Spinal cord (tissue), 9 donors: ENCODE measurements at regions not wholly inside any gene's neighbourhood (a gene's known extent, or its start where the extent isn't known, plus 50 kb on each side); places are given as distances from the start of the nearest gene placed in this dataset.
A peak's percentile ranks its signal among the peaks of the same experiment; 100 is the strongest.

Source experiments
- DNase-seq, 6 donors: peaks; one replicate each; pipeline versions ENCODE4 v3.0.0 to v3.0.0-alpha.2; 2013 to 2015; ENCODE audit warnings: low spot score in 6 of 6, low read depth in 4 of 6
- H3K27ac ChIP-seq: one replicate; pipeline ENCODE4 v1.5.1; 2013; ENCODE audit warnings: low read depth, low read length, control low read depth
- H3K27me3 ChIP-seq: one replicate; pipeline ENCODE4 v1.6.1; 2013; ENCODE audit warnings: low read length; ENCODE audit not compliant: control insufficient read depth, insufficient read depth
- H3K36me3 ChIP-seq: one replicate; pipeline ENCODE4 v1.6.1; 2013; ENCODE audit warnings: low read length; ENCODE audit not compliant: control insufficient read depth, insufficient read depth
- H3K4me1 ChIP-seq: one replicate; pipeline ENCODE4 v1.6.1; 2013; ENCODE audit warnings: low read length; ENCODE audit not compliant: control insufficient read depth, insufficient read depth
- H3K4me3 ChIP-seq: one replicate; pipeline ENCODE4 v1.5.1; 2013; ENCODE audit warnings: low read depth, low read length, control low read depth
- H3K9me3 ChIP-seq: one replicate; pipeline ENCODE4 v1.6.1; 2013; ENCODE audit warnings: low read length; ENCODE audit not compliant: control insufficient read depth, insufficient read depth
- WGBS: methylation state at CpG from one replicate; pipeline ENCODE4 v1.1.5; 2013; ENCODE audit warnings: missing lambda C conversion rate; ENCODE audit not compliant: insufficient coverage; 5-methylcytosine and 5-hydroxymethylcytosine counted together
- donor health status: healthy.

- no peak overlapping the region for H3K4me3 ChIP-seq
- no peaks in the 10 kb centered on the region for H3K4me1 ChIP-seq
- H3K27me3 ChIP-seq = no peaks in the 10 kb centered on the region
- 42% methylated on average over 2 of the region's 3 CpGs for WGBS
- H3K9me3 ChIP-seq = no peaks in the 10 kb centered on the region
- H3K36me3 ChIP-seq = no peaks in the 10 kb centered on the region
- no peak for DNase-seq
- no peak overlapping the region for H3K27ac ChIP-seq
These were observed 895.9 kb downstream of the TLE4 start for GRCh38 chr9:80467632-80468031.

GRCh38 chr9:80465556-80465955, 893.8 kb downstream of the TLE4 start:
- Histone ChIP-seq H3K4me3 (no peak overlapping the region), H3K9me3 (no peaks in the 10 kb centered on the region), H3K36me3 (no peaks in the 10 kb centered on the region), H3K27ac (no peak overlapping the region), H3K4me1 (no peaks in the 10 kb centered on the region), H3K27me3 (no peaks in the 10 kb centered on the region)
- DNase-seq = peak in 1 of 6 donors; percentile 58
- no CpG with 5 or more reads among the region's 3 CpGs for WGBS

GRCh38 chr9:80449513-80449912, 877.7 kb downstream of the TLE4 start:
- no peak for DNase-seq

GRCh38 chr9:80448996-80449395, 877.2 kb downstream of the TLE4 start:
- DNase-seq = no peak
- Histone ChIP-seq H3K9me3 (peaks cover 2% of the 10 kb centered on the region), H3K27me3 (no peaks in the 10 kb centered on the region), H3K4me1 (no peaks in the 10 kb centered on the region), H3K27ac (no peak overlapping the region), H3K36me3 (no peaks in the 10 kb centered on the region), H3K4me3 (no peak overlapping the region)
- no CpG with 5 or more reads among the region's 2 CpGs for WGBS

More at GRCh38 chr9:80449513-80449912, 877.7 kb downstream of the TLE4 start:
- no peaks in the 10 kb centered on the region for H3K27me3 ChIP-seq
- H3K36me3 ChIP-seq = no peaks in the 10 kb centered on the region
- no peak overlapping the region for H3K27ac ChIP-seq
- no peaks in the 10 kb centered on the region for H3K4me1 ChIP-seq
- WGBS = 50% methylated on average over 2 of the region's 4 CpGs
- H3K4me3 ChIP-seq = no peak overlapping the region
- H3K9me3 ChIP-seq = peaks cover 2% of the 10 kb centered on the region

- WGBS = 70% methylated on average over 2 of the region's 3 CpGs
These were observed 876.1 kb downstream of the TLE4 start for GRCh38 chr9:80447876-80448275.

GRCh38 chr9:80440724-80441123, 869.0 kb downstream of the TLE4 start:
- no peaks in the 10 kb centered on the region for H3K4me1 ChIP-seq
- H3K27ac ChIP-seq = no peak overlapping the region
- DNase-seq = no peak
- H3K4me3 ChIP-seq = no peak overlapping the region
- H3K9me3 ChIP-seq = no peaks in the 10 kb centered on the region
- WGBS = no CpG with 5 or more reads among the region's 7 CpGs
- no peaks in the 10 kb centered on the region for H3K36me3 ChIP-seq
- H3K27me3 ChIP-seq = no peaks in the 10 kb centered on the region

More at GRCh38 chr9:80447876-80448275, 876.1 kb downstream of the TLE4 start:
- H3K4me3 ChIP-seq = no peak overlapping the region
- no peaks in the 10 kb centered on the region for H3K4me1 ChIP-seq
- peak in 1 of 6 donors; percentile 30 for DNase-seq
- H3K27me3 ChIP-seq = no peaks in the 10 kb centered on the region
- no peak overlapping the region for H3K27ac ChIP-seq
- H3K9me3 ChIP-seq = peaks cover 1% of the 10 kb centered on the region
- no peaks in the 10 kb centered on the region for H3K36me3 ChIP-seq

GRCh38 chr9:80437825-80438224, 866.1 kb downstream of the TLE4 start:
- H3K27ac ChIP-seq = no peak overlapping the region
- H3K36me3 ChIP-seq = no peaks in the 10 kb centered on the region
- H3K9me3 ChIP-seq = no peaks in the 10 kb centered on the region
- H3K4me3 ChIP-seq = no peak overlapping the region
- DNase-seq = no peak
- 82% methylated on average over 1 of the region's 1 CpG for WGBS
- H3K27me3 ChIP-seq = no peaks in the 10 kb centered on the region
- no peaks in the 10 kb centered on the region for H3K4me1 ChIP-seq

GRCh38 chr9:80437091-80437640, 865.4 kb downstream of the TLE4 start:
- Histone ChIP-seq H3K27me3 (no peaks in the 10 kb centered on the region), H3K9me3 (no peaks in the 10 kb centered on the region), H3K27ac (no peak overlapping the region), H3K4me3 (no peak overlapping the region), H3K4me1 (no peaks in the 10 kb centered on the region), H3K36me3 (no peaks in the 10 kb centered on the region)
- DNase-seq = peak in 2 of 6 donors; percentile 1 to 77
- 100% methylated on average over 1 of the region's 2 CpGs for WGBS

- no peaks in the 10 kb centered on the region for H3K4me1 ChIP-seq
- peak in 3 of 6 donors; percentile 6 to 79 (median 7) for DNase-seq
- WGBS = no CpG with 5 or more reads among the region's 3 CpGs
These were observed 863.8 kb downstream of the TLE4 start for GRCh38 chr9:80435591-80435990.

GRCh38 chr9:80426992-80427391, 855.2 kb downstream of the TLE4 start:
- Histone ChIP-seq H3K36me3 (no peaks in the 10 kb centered on the region), H3K4me3 (no peak overlapping the region), H3K27me3 (no peaks in the 10 kb centered on the region), H3K4me1 (no peaks in the 10 kb centered on the region), H3K27ac (no peak overlapping the region), H3K9me3 (no peaks in the 10 kb centered on the region)
- DNase-seq = peak in 1 of 6 donors; percentile 14
- WGBS = no CpG with 5 or more reads among the region's 1 CpG

More at GRCh38 chr9:80435591-80435990, 863.8 kb downstream of the TLE4 start:
- no peak overlapping the region for H3K27ac ChIP-seq
- no peak overlapping the region for H3K4me3 ChIP-seq
- H3K27me3 ChIP-seq = no peaks in the 10 kb centered on the region
- no peaks in the 10 kb centered on the region for H3K36me3 ChIP-seq
- H3K9me3 ChIP-seq = no peaks in the 10 kb centered on the region
